ENCODE measurements at regions not wholly inside any gene's neighbourhood (a gene's known extent, or its start where the extent isn't known, plus 50 kb on each side); places are given as distances from the start of the nearest gene placed in this dataset.

GRCh38 chr7:21370283-21370982 lies 57.5 kb upstream of the SP4 start:
- TF ChIP-seq, protein P1, sequence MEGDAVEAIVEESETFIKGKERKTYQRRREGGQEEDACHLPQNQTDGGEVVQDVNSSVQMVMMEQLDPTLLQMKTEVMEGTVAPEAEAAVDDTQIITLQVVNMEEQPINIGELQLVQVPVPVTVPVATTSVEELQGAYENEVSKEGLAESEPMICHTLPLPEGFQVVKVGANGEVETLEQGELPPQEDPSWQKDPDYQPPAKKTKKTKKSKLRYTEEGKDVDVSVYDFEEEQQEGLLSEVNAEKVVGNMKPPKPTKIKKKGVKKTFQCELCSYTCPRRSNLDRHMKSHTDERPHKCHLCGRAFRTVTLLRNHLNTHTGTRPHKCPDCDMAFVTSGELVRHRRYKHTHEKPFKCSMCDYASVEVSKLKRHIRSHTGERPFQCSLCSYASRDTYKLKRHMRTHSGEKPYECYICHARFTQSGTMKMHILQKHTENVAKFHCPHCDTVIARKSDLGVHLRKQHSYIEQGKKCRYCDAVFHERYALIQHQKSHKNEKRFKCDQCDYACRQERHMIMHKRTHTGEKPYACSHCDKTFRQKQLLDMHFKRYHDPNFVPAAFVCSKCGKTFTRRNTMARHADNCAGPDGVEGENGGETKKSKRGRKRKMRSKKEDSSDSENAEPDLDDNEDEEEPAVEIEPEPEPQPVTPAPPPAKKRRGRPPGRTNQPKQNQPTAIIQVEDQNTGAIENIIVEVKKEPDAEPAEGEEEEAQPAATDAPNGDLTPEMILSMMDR (conservative IDR thresholded peaks at IDR 0.05; ENCODE audit: low read depth, low read length): no peak
- no peak for TF ChIP-seq EZH2 (IDR thresholded peaks at IDR 0.05; ENCODE audit: low read length, unreplicated experiment)
